HCT116 (cell line): ENCODE measurements at regions not wholly inside any gene's neighbourhood (a gene's known extent, or its start where the extent isn't known, plus 50 kb on each side); places are given as distances from the start of the nearest gene placed in this dataset.

ENCODE experiments used
- ATAC-seq: fragments of 200-7000 bp; cut with Tn5 transposase; 2 replicates; pipeline ENCODE4 v1.9.1; 2020; ENCODE audit warnings: mild to moderate bottlenecking, moderate library complexity
- BruUV-seq: library from RNA; stranded (reverse); fragments of 400-500 nt; replicated peaks from 2 replicates; lab custom pipeline; 2021; lab: Mats Ljungman, UMichigan
- CTCF ChIA-PET: fragments of 300-600 bp; sonication (Branson Sonifier 250); formaldehyde crosslinking; loops from one replicate; lab custom pipeline; 2021; ENCODE audit warnings: antibody characterized with exemption; lab: Charles Lee
- POLR2A ChIA-PET: fragments of 300-600, 350-600 bp; sonication (Branson Sonifier 250); formaldehyde crosslinking; loops from one replicate; lab custom pipeline; 2021; ENCODE audit warnings: antibody characterized with exemption; lab: Charles Lee
- RAD21 ChIA-PET, 2 experiments: fragments of 300-600 bp; sonication (Branson Sonifier 250); formaldehyde crosslinking; loops; one replicate each; lab custom pipeline; 2023; ENCODE audit warnings: low total read pairs in 2 of 2; ENCODE audit not compliant: uncharacterized antibody in 2 of 2, unreplicated experiment in 2 of 2, low non-redundant PET in 1 of 2; lab: Charles Lee
- DNase-seq: peaks from one replicate; pipeline ENCODE4 v3.0.0-alpha.2; 2010; ENCODE audit warnings: low read depth, low spot score
- H2AFZ ChIP-seq: fragments of 200-600 bp; shearing (Covaris generic), sonication (generic); 2 replicates; pipeline ENCODE4 v1.6.1; 2017; ENCODE audit warnings: low read depth, mixed run types, mixed read lengths, antibody characterized with exemption, low read length; ENCODE audit not compliant: poor library complexity, severe bottlenecking
- H3K27ac ChIP-seq: 2 replicates; pipeline ENCODE4 v1.5.1; 2012; ENCODE audit warnings: low read depth, low read length
- H3K27me3 ChIP-seq: fragments of 200-600 bp; sonication (generic); 2 replicates; pipeline ENCODE4 v1.6.1; 2016; ENCODE audit warnings: mixed run types, low read length, mixed read lengths; ENCODE audit not compliant: insufficient read depth
- H3K36me3 ChIP-seq, 2 experiments: fragments of 200-500 bp in 1 of 2; fragments of 200-600 bp in 1 of 2; sonication (Bioruptor generic) in 1 of 2; sonication (generic) in 1 of 2; 2 replicates each; pipeline versions ENCODE4 v1.5.1 to v1.6.1; 2014 to 2016; ENCODE audit warnings: low read length in 2 of 2, inconsistent platforms in 1 of 2, mixed read lengths in 1 of 2, mixed run types in 1 of 2; ENCODE audit not compliant: insufficient read depth in 2 of 2, control insufficient read depth in 1 of 2
- H3K4me1 ChIP-seq, 2 experiments: fragments of 200-600 bp in 1 of 2; sonication (generic) in 1 of 2; 2 replicates each; pipeline versions ENCODE4 v1.5.1 to v1.6.1; 2012 to 2017; ENCODE audit warnings: low read length in 2 of 2, inconsistent platforms in 1 of 2, mild to moderate bottlenecking in 1 of 2, mixed read lengths in 1 of 2, mixed run types in 1 of 2, moderate library complexity in 1 of 2; ENCODE audit not compliant: insufficient read depth in 2 of 2, control insufficient read depth in 1 of 2
- H3K4me2 ChIP-seq: fragments of 200-600 bp; sonication (generic); 2 replicates; pipeline ENCODE4 v1.6.1; 2017; ENCODE audit warnings: mixed run types, low read length, mixed read lengths
- H3K4me3 ChIP-seq, 2 experiments: fragments of 200-600 bp in 1 of 2; sonication (generic) in 1 of 2; replicated peaks in 1 of 2; 2 replicates each; pipeline ENCODE4 v1.5.1; 2011 to 2016; ENCODE audit warnings: low read length in 2 of 2, control low read depth in 1 of 2, low read depth in 1 of 2, mild to moderate bottlenecking in 1 of 2, mixed read lengths in 1 of 2, mixed run types in 1 of 2
- H3K79me2 ChIP-seq: fragments of 200-600 bp; sonication (generic); 2 replicates; pipeline ENCODE4 v1.6.1; 2017; ENCODE audit warnings: mild to moderate bottlenecking, mixed run types, low read length, moderate library complexity, mixed read lengths; ENCODE audit not compliant: insufficient read depth
- H3K9ac ChIP-seq: fragments of 200-600 bp; sonication (generic); 2 replicates; pipeline ENCODE4 v1.6.1; 2016; ENCODE audit warnings: low read length, mixed read lengths
- H3K9me2 ChIP-seq: fragments of 200-600 bp; sonication (generic), shearing (Covaris generic); 2 replicates; pipeline ENCODE4 v1.6.1; 2017; ENCODE audit warnings: mixed run types, mild to moderate bottlenecking, moderate library complexity; ENCODE audit not compliant: insufficient read depth
- H3K9me3 ChIP-seq, 2 experiments: fragments of 200-500 bp in 1 of 2; fragments of 200-600 bp in 1 of 2; sonication (Bioruptor generic) in 1 of 2; sonication (generic) in 1 of 2; 2 replicates each; pipeline ENCODE4 v1.6.1; 2014 to 2017; ENCODE audit warnings: low read length in 2 of 2, mixed read lengths in 2 of 2, inconsistent platforms in 1 of 2, low read depth in 1 of 2, mild to moderate bottlenecking in 1 of 2, mixed run types in 1 of 2, moderate library complexity in 1 of 2; ENCODE audit not compliant: control insufficient read depth in 1 of 2, insufficient read depth in 1 of 2
- H4K20me1 ChIP-seq: fragments of 200-600 bp; sonication (generic), shearing (Covaris generic); 2 replicates; pipeline ENCODE4 v1.6.1; 2017; ENCODE audit warnings: mixed run types, mild to moderate bottlenecking, moderate library complexity; ENCODE audit not compliant: insufficient read depth
- EGR1 ChIP-seq: IDR thresholded peaks from 2 replicates; pipeline ENCODE4 v1.6.1; 2012; ENCODE audit warnings: low read depth
- ELF1 ChIP-seq: IDR thresholded peaks from 2 replicates; pipeline ENCODE4 v1.6.1; 2012; ENCODE audit warnings: low read depth, borderline replicate concordance
- EZH2phosphoT487 ChIP-seq: fragments of 200-600 bp; IDR thresholded peaks from 2 replicates; pipeline ENCODE4 v1.6.1; 2018; ENCODE audit warnings: antibody characterized with exemption, borderline replicate concordance
- JUND ChIP-seq: IDR thresholded peaks from 2 replicates; pipeline ENCODE4 v1.6.1; 2012
- MAX ChIP-seq: IDR thresholded peaks from 2 replicates; pipeline ENCODE4 v1.6.1; 2012
- POLR2AphosphoS5 ChIP-seq: IDR thresholded peaks from 2 replicates; pipeline ENCODE4 v1.6.1; 2011; ENCODE audit warnings: mild to moderate bottlenecking, low read depth, low read length, moderate library complexity
- RAD21 ChIP-seq: IDR thresholded peaks from 2 replicates; pipeline ENCODE4 v1.6.1; 2012; ENCODE audit warnings: low read depth, mild to moderate bottlenecking
- REST ChIP-seq: IDR thresholded peaks from 2 replicates; pipeline ENCODE4 v1.6.1; 2012; ENCODE audit warnings: low read depth
- SIN3A ChIP-seq: IDR thresholded peaks from 2 replicates; pipeline ENCODE4 v1.6.1; 2012; ENCODE audit warnings: low read depth
- SP1 ChIP-seq: IDR thresholded peaks from 2 replicates; pipeline ENCODE4 v1.6.1; 2012; ENCODE audit warnings: low read depth
- SRF ChIP-seq: IDR thresholded peaks from 2 replicates; pipeline ENCODE4 v1.6.1; 2012; ENCODE audit warnings: low read depth
- TCF7L2 ChIP-seq: IDR thresholded peaks from 2 replicates; pipeline ENCODE4 v1.7.0; 2011; ENCODE audit warnings: borderline replicate concordance, inconsistent platforms; ENCODE audit not compliant: insufficient read depth, insufficient read length; ENCODE audit errors: extremely low read depth
- YY1 ChIP-seq: IDR thresholded peaks from 2 replicates; pipeline ENCODE4 v1.6.1; 2011; ENCODE audit warnings: low read length, low read depth, moderate library complexity, mild to moderate bottlenecking; ENCODE audit not compliant: insufficient replicate concordance; ENCODE audit errors: extremely low read depth
- ZBTB33 ChIP-seq: IDR thresholded peaks from 2 replicates; pipeline ENCODE4 v1.6.1; 2011; ENCODE audit warnings: mild to moderate bottlenecking, low read length, moderate library complexity; ENCODE audit not compliant: insufficient replicate concordance; ENCODE audit errors: extremely low read depth
- ZFX ChIP-seq: fragments of 450-650 bp; IDR thresholded peaks from 2 replicates; pipeline ENCODE4 v1.6.1; 2017
- ZNF274 ChIP-seq: fragments of 200-500 bp; sonication (Bioruptor generic); IDR thresholded peaks from 2 replicates; pipeline ENCODE4 v1.6.1; 2014; ENCODE audit warnings: mild to moderate bottlenecking, low read depth, low read length, inconsistent platforms
- intact Hi-C: fragments of 100-400 bp; cut with micrococcal nuclease; formaldehyde crosslinking; loops from 2 replicates; pipeline ENCODE4 v1.10.0; 2022
- TF ChIP-seq, protein P1 (sequence below): IDR thresholded peaks from 2 replicates; pipeline ENCODE4 v1.6.1; 2012
- TF ChIP-seq, protein P2 (sequence below), 3 experiments: fragments of 200-600 bp in 1 of 3; sonication (generic) in 1 of 3; IDR thresholded peaks in 2 of 3; conservative IDR thresholded peaks in 1 of 3; 2 replicates each; pipeline ENCODE4 v1.5.1; 2012 to 2017; ENCODE audit warnings: low read depth in 2 of 3, low read length in 2 of 3, antibody characterized with exemption in 1 of 3, borderline replicate concordance in 1 of 3, control low read depth in 1 of 3, mild to moderate bottlenecking in 1 of 3, mixed read lengths in 1 of 3, mixed run types in 1 of 3, moderate library complexity in 1 of 3; ENCODE audit not compliant: insufficient read depth in 1 of 3

DNA sequence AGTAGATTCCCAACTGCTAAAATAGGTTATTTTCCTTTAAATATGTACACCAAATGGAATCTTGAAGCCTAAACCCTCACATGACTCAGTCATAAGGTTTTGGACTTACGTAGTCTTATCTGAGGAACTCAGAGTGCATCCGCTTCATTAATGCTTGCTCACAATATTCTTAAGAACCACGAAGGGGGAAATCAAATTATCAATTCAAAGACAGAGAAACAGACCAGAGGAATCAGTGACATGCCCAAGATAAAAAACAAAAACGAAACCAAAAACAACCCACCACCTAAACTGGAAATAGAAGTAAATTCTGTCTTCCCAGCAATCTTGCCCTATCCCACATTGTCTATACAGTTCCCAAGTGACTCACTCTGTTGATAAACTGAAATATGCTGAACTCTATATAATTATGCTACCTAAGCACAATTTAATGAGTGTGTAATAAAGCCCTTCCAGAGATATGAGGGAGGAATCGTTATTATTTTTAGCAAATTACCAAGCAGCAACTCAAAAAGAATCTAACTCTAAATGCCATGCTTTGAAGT, 135.4 kb upstream of the CBLB start:
- ATAC-seq (no peak), DNase-seq (no peak)
- Histone ChIP-seq H3K27me3 (no peaks in the 10 kb centered on the region), H3K4me1 (no peaks in the 10 kb centered on the region), H2AFZ (no peak overlapping the region), H3K27ac (no peak overlapping the region), H3K4me2 (no peak overlapping the region), H3K4me3 (no peak overlapping the region), H4K20me1 (no peaks in the 10 kb centered on the region), H3K79me2 (no peaks in the 10 kb centered on the region), H3K9me2 (no peaks in the 10 kb centered on the region; the same call in 1 of the 2 replicates), H3K36me3 (no peaks in the 10 kb centered on the region), H3K9ac (no peak overlapping the region), H3K9me3 (no peaks in the 10 kb centered on the region)
- ChIA-PET POLR2A (no interaction called here), CTCF (no interaction called here), RAD21 (no interaction called here)
- TF ChIP-seq REST (no peak), MAX (no peak), SRF (no peak), TCF7L2 (no peak), POLR2AphosphoS5 (no peak), ZFX (no peak), YY1 (no peak), EZH2phosphoT487 (no peak), SIN3A (no peak), JUND (no peak), ZNF274 (no peak), RAD21 (no peak), ZBTB33 (no peak), ELF1 (no peak), SP1 (no peak), EGR1 (no peak)
- TF ChIP-seq, protein P1, sequence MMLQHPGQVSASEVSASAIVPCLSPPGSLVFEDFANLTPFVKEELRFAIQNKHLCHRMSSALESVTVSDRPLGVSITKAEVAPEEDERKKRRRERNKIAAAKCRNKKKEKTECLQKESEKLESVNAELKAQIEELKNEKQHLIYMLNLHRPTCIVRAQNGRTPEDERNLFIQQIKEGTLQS: no peak
- TF ChIP-seq, protein P2, sequence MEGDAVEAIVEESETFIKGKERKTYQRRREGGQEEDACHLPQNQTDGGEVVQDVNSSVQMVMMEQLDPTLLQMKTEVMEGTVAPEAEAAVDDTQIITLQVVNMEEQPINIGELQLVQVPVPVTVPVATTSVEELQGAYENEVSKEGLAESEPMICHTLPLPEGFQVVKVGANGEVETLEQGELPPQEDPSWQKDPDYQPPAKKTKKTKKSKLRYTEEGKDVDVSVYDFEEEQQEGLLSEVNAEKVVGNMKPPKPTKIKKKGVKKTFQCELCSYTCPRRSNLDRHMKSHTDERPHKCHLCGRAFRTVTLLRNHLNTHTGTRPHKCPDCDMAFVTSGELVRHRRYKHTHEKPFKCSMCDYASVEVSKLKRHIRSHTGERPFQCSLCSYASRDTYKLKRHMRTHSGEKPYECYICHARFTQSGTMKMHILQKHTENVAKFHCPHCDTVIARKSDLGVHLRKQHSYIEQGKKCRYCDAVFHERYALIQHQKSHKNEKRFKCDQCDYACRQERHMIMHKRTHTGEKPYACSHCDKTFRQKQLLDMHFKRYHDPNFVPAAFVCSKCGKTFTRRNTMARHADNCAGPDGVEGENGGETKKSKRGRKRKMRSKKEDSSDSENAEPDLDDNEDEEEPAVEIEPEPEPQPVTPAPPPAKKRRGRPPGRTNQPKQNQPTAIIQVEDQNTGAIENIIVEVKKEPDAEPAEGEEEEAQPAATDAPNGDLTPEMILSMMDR (IDR thresholded peaks at IDR 0.05 in 2 of 3, conservative IDR thresholded peaks at IDR 0.05 in 1 of 3; ENCODE audit: borderline replicate concordance in 1 of 3, insufficient read depth in 1 of 3, low read depth in 2 of 3, low read length in 2 of 3): no peak
- BruUV-seq: no TSS peak
- intact Hi-C loops: no loop called here
